K562 (cell line): ENCODE measurements at regions not wholly inside any gene's neighbourhood (a gene's known extent, or its start where the extent isn't known, plus 50 kb on each side); places are given as distances from the start of the nearest gene placed in this dataset.

Experiments used
- ATAC-seq: fragments of 200-7000 bp; cut with Tn5 transposase; 3 replicates; pipeline ENCODE4 v1.9.1; 2020; ENCODE audit warnings: moderate library complexity
- BruUV-seq: library from RNA; stranded (reverse); fragments of 400-500 nt; replicated peaks from 2 replicates; lab custom pipeline; 2021; lab: Mats Ljungman, UMichigan
- CTCF ChIA-PET: fragments of 300-600 bp; formaldehyde crosslinking; extraction: SDS; loops from one replicate; lab custom pipeline; 2021; ENCODE audit warnings: low intra/inter-chr PET ratio; lab: Yijun Ruan, JAX
- POLR2A ChIA-PET: fragments of 300-600, 350-650 bp; sonication (Branson Sonifier 250); formaldehyde crosslinking; extraction: SDS; loops from one replicate; lab custom pipeline; 2021; ENCODE audit warnings: antibody characterized with exemption, inconsistent platforms; lab: Yijun Ruan, JAX
- DNase-seq, 4 experiments: peaks; one replicate each; pipeline versions ENCODE4 v3.0.0 to v3.0.0-alpha.2; 2011 to 2018; ENCODE audit warnings: low spot score in 3 of 4, mixed read lengths in 3 of 4; ENCODE audit errors: extremely low read depth in 1 of 4
- FAIRE-seq: peaks from 2 replicates; lab custom pipeline; 2011; peaks lifted over from hg19 to GRCh38; lab: Jason Lieb, UNC
- H2AFZ ChIP-seq: 2 replicates; pipeline ENCODE4 v1.6.0; 2011; ENCODE audit warnings: low read depth, low read length, control low read depth, inconsistent platforms
- H3K27ac ChIP-seq: fragments of 200-600 bp; 3 replicates; pipeline ENCODE4 v1.8.0; 2011; ENCODE audit warnings: low read depth, mild to moderate bottlenecking, control low read depth, inconsistent platforms, low read length, moderate library complexity, mixed read lengths; ENCODE audit errors: extremely low read depth
- H3K27me3 ChIP-seq, 2 experiments: fragments of 300-600 bp in 1 of 2; 2 replicates in 1 of 2; 3 replicates in 1 of 2; pipeline versions ENCODE4 v1.6.0 to v1.8.0; 2011; ENCODE audit warnings: inconsistent platforms in 2 of 2, low read length in 2 of 2, mild to moderate bottlenecking in 1 of 2, mixed read lengths in 1 of 2, moderate library complexity in 1 of 2; ENCODE audit not compliant: control insufficient read depth in 2 of 2, insufficient read depth in 2 of 2
- H3K36me3 ChIP-seq: fragments of 300-600 bp; 3 replicates; pipeline ENCODE4 v1.8.0; 2011; ENCODE audit warnings: mild to moderate bottlenecking, low read length, inconsistent platforms; ENCODE audit not compliant: control insufficient read depth, insufficient read depth
- H3K4me1 ChIP-seq, 2 experiments: fragments of 200-600 bp in 1 of 2; replicated peaks in 1 of 2; 2 replicates in 1 of 2; 3 replicates in 1 of 2; pipeline versions ENCODE4 v1.5.1 to v1.8.0; 2011; ENCODE audit warnings: inconsistent platforms in 2 of 2, low read length in 2 of 2, mild to moderate bottlenecking in 1 of 2, mixed read lengths in 1 of 2, moderate library complexity in 1 of 2; ENCODE audit not compliant: control insufficient read depth in 2 of 2, insufficient read depth in 2 of 2
- H3K4me2 ChIP-seq: 2 replicates; pipeline ENCODE4 v1.6.1; 2011; ENCODE audit warnings: low read length, control low read depth, inconsistent platforms, mixed read lengths; ENCODE audit not compliant: insufficient read depth
- H3K4me3 ChIP-seq: fragments of 200-600 bp; sonication (generic), shearing (Covaris generic); 2 replicates; pipeline ENCODE4 v1.5.1; 2016; ENCODE audit warnings: control low read depth, inconsistent platforms
- H3K79me2 ChIP-seq: fragments of 200-600 bp; 3 replicates; pipeline ENCODE4 v1.8.0; 2011; ENCODE audit warnings: low read length, inconsistent platforms; ENCODE audit not compliant: control insufficient read depth, insufficient read depth
- H3K9ac ChIP-seq, 2 experiments: 2 replicates each; pipeline versions ENCODE4 v1.6.0 to v1.6.1; 2011; ENCODE audit warnings: low read depth in 2 of 2, low read length in 2 of 2, control low read depth in 1 of 2, inconsistent platforms in 1 of 2, mild to moderate bottlenecking in 1 of 2, mixed read lengths in 1 of 2; ENCODE audit not compliant: insufficient read depth in 1 of 2
- H3K9me1 ChIP-seq: one replicate; pipeline ENCODE4 v1.6.0; 2011; ENCODE audit warnings: inconsistent platforms, mild to moderate bottlenecking, low read length, moderate library complexity; ENCODE audit not compliant: control insufficient read depth, insufficient read depth
- H3K9me3 ChIP-seq: replicated peaks from 2 replicates; pipeline ENCODE4 v1.5.1; 2011; ENCODE audit warnings: low read depth, low read length, inconsistent platforms; ENCODE audit not compliant: control insufficient read depth, insufficient read depth
- H4K20me1 ChIP-seq: replicated peaks from 2 replicates; pipeline ENCODE4 v1.6.1; 2011; ENCODE audit warnings: low read length, inconsistent platforms, mixed read lengths; ENCODE audit not compliant: control insufficient read depth, insufficient read depth
- ATF1 ChIP-seq, 2 experiments: fragments of 450-650 bp in 1 of 2; IDR thresholded peaks; 2 replicates each; pipeline ENCODE4 v1.6.1; 2016; ENCODE audit warnings: missing compliant biosample characterization in 1 of 2, missing genetic modification characterization in 1 of 2
- ATF3 ChIP-seq, 2 experiments: fragments of 450-650 bp in 1 of 2; sonication (generic) in 1 of 2; formaldehyde crosslinking in 1 of 2; IDR thresholded peaks in 1 of 2; conservative IDR thresholded peaks in 1 of 2; 2 replicates each; pipeline versions ENCODE4 v1.6.1 to v1.8.1; 2016 to 2023; ENCODE audit warnings: mild to moderate bottlenecking in 2 of 2, moderate library complexity in 2 of 2, inconsistent platforms in 1 of 2, missing genetic modification reagents in 1 of 2
- FOXK2 ChIP-seq, 2 experiments: fragments of 450-650 bp; IDR thresholded peaks in 1 of 2; conservative IDR thresholded peaks in 1 of 2; 2 replicates each; pipeline ENCODE4 v1.6.1; 2016; ENCODE audit warnings: low read depth in 2 of 2, mild to moderate bottlenecking in 1 of 2
- HIVEP1 ChIP-seq: fragments of 250-450 bp; sonication (Bioruptor Pico); IDR thresholded peaks from 2 replicates; pipeline ENCODE4 v1.4.0; 2020; ENCODE audit warnings: mild to moderate bottlenecking
- MIER1 ChIP-seq: fragments of 450-650 bp; IDR thresholded peaks from 2 replicates; pipeline ENCODE4 v1.6.1; 2016; ENCODE audit warnings: antibody characterized with exemption, mild to moderate bottlenecking, low read depth
- MXD1 ChIP-seq: fragments of 250-450 bp; sonication (Bioruptor Pico); IDR thresholded peaks from 2 replicates; pipeline ENCODE4 v1.8.0; 2021; ENCODE audit warnings: borderline replicate concordance, mild to moderate bottlenecking, moderate library complexity; ENCODE audit not compliant: poor library complexity, severe bottlenecking
- SAFB ChIP-seq: fragments of 200-400 bp; formaldehyde crosslinking; IDR thresholded peaks from 2 replicates; pipeline ENCODE4 v1.6.1; 2017; ENCODE audit warnings: low read depth, low read length, borderline replicate concordance
- TAF15 ChIP-seq: fragments of 200-400 bp; formaldehyde crosslinking; IDR thresholded peaks from 2 replicates; pipeline ENCODE4 v1.6.1; 2017; ENCODE audit warnings: mild to moderate bottlenecking, low read depth, low read length, moderate library complexity
- TCF7L2 ChIP-seq: fragments of 150-350 bp; IDR thresholded peaks from 2 replicates; pipeline ENCODE4 v1.6.1; 2016; ENCODE audit warnings: low read depth, mild to moderate bottlenecking, low read length, moderate library complexity
- TCFL5 ChIP-seq: fragments of 250-450 bp; sonication (Bioruptor Pico); conservative IDR thresholded peaks from 2 replicates; pipeline ENCODE4 v1.6.1; 2021; ENCODE audit warnings: mild to moderate bottlenecking, moderate library complexity, matching md5 sums
- XRCC3 ChIP-seq: fragments of 450-650 bp; IDR thresholded peaks from 2 replicates; pipeline ENCODE4 v1.6.1; 2017; ENCODE audit warnings: mild to moderate bottlenecking, moderate library complexity
- ZFPM2 ChIP-seq: fragments of 250-450 bp; sonication (Bioruptor Pico); IDR thresholded peaks from 2 replicates; pipeline ENCODE4 v1.5.1; 2022; ENCODE audit warnings: mild to moderate bottlenecking
- ZNF124 ChIP-seq: sonication (generic); formaldehyde crosslinking; IDR thresholded peaks from 2 replicates; pipeline ENCODE4 v1.8.1; 2022; ENCODE audit warnings: missing genetic modification reagents
- WGBS: fragments of 100-300 bp; shearing (Covaris generic); methylation state at CpG from one replicate; pipeline ENCODE4 v1.1.6; 2016; ENCODE audit warnings: low coverage, mixed read lengths; ENCODE audit not compliant: insufficient coverage; ENCODE audit errors: missing lambda C conversion rate; 5-methylcytosine and 5-hydroxymethylcytosine counted together
- in situ Hi-C: fragments of 300-500 bp; cut with MboI; formaldehyde crosslinking; loops from 4 replicates; pipeline ENCODE4 v1.15.0; 2018; ENCODE audit warnings: inconsistent platforms, mixed read lengths
- intact Hi-C: fragments of 100-400 bp; cut with micrococcal nuclease; formaldehyde crosslinking; loops from 2 replicates; pipeline ENCODE4 v1.14.2; 2022
- TF ChIP-seq, protein P1 (sequence below): fragments of 450-650 bp; IDR thresholded peaks from one replicate; pipeline ENCODE4 v1.6.1; 2018; ENCODE audit warnings: mild to moderate bottlenecking, moderate library complexity; ENCODE audit not compliant: partially characterized antibody
- TF ChIP-seq, protein P2 (sequence below): fragments of 250-450 bp; sonication (Bioruptor Pico); IDR thresholded peaks from 2 replicates; pipeline ENCODE4 v1.5.0; 2021; ENCODE audit warnings: mild to moderate bottlenecking, borderline replicate concordance

DNA sequence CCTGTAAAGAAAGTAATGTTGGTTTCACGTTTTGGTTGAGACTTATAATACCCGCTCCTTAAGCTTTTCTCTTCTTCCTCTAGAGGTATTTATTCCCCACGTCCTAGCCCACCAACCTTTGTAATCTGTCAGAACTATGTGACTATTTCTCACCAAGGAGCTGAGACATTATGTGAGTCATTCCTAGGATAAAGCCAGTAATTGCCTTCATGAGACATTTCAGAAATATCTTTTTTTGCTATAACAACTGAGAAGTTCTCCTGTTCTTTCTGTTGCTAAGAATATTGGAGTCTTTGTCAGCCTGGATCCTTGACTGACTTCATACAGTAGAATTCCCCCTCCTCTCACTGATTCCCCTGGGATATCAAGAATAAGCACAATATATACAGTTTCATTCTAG lies 1497.0 kb upstream of the TENM4 start (continued):
- TF ChIP-seq ATF1 (CRISPR knock-in tag; IDR thresholded peaks at IDR 0.05) (no peak), ATF1 (tag; IDR thresholded peaks at IDR 0.05) (no peak), ATF3 (IDR thresholded peaks at IDR 0.05) (no peak), ATF3 (CRISPR knock-in tag; conservative IDR thresholded peaks at IDR 0.05) (no peak), XRCC3 (no peak), TCF7L2 (no peak), ZNF124 (CRISPR knock-in tag) (no peak)
- TF ChIP-seq, protein P1, sequence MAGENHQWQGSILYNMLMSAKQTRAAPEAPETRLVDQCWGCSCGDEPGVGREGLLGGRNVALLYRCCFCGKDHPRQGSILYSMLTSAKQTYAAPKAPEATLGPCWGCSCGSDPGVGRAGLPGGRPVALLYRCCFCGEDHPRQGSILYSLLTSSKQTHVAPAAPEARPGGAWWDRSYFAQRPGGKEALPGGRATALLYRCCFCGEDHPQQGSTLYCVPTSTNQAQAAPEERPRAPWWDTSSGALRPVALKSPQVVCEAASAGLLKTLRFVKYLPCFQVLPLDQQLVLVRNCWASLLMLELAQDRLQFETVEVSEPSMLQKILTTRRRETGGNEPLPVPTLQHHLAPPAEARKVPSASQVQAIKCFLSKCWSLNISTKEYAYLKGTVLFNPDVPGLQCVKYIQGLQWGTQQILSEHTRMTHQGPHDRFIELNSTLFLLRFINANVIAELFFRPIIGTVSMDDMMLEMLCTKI = no peak

GRCh38 chr11:80930038-80930437 lies 1489.2 kb upstream of the TENM4 start:
- CTCF ChIA-PET = no interaction called here
- Histone ChIP-seq H3K4me2 (no peak overlapping the region), H2AFZ (no peak overlapping the region), H3K4me1 (no peaks in the 10 kb centered on the region), H3K9me1 (no peaks in the 10 kb centered on the region), H3K9me3 (no peaks in the 10 kb centered on the region; the same call in 1 of the 2 replicates), H3K27ac (no peak overlapping the region), H3K27me3 (no peaks in the 10 kb centered on the region), H4K20me1 (no peaks in the 10 kb centered on the region), H3K36me3 (no peaks in the 10 kb centered on the region), H3K9ac (no peak overlapping the region), H3K4me3 (no peak overlapping the region), H3K79me2 (no peaks in the 10 kb centered on the region)
- in situ Hi-C loops (no loop called here), intact Hi-C loops (no loop called here)
- no peak for FAIRE-seq
- 2% methylated on average over 4 of the region's 4 CpGs for WGBS
- no TSS peak for BruUV-seq
- no peak for DNase-seq
- POLR2A ChIA-PET = no interaction called here
- no peak for ATAC-seq
- TF ChIP-seq ZFPM2 (CRISPR knock-in tag) = no peak
- no peak for TF ChIP-seq SAFB
- TF ChIP-seq TCFL5 = no peak
- no peak for TF ChIP-seq MXD1 (CRISPR knock-in tag)
- TF ChIP-seq TAF15 = no peak
- TF ChIP-seq HIVEP1 (CRISPR knock-in tag) = no peak
- TF ChIP-seq FOXK2 (conservative IDR thresholded peaks at IDR 0.05 in 1 of 2, IDR thresholded peaks at IDR 0.05 in 1 of 2; ENCODE audit: low read depth in 2 of 2) = no peak
- no peak for TF ChIP-seq MIER1
- TF ChIP-seq, protein P2, sequence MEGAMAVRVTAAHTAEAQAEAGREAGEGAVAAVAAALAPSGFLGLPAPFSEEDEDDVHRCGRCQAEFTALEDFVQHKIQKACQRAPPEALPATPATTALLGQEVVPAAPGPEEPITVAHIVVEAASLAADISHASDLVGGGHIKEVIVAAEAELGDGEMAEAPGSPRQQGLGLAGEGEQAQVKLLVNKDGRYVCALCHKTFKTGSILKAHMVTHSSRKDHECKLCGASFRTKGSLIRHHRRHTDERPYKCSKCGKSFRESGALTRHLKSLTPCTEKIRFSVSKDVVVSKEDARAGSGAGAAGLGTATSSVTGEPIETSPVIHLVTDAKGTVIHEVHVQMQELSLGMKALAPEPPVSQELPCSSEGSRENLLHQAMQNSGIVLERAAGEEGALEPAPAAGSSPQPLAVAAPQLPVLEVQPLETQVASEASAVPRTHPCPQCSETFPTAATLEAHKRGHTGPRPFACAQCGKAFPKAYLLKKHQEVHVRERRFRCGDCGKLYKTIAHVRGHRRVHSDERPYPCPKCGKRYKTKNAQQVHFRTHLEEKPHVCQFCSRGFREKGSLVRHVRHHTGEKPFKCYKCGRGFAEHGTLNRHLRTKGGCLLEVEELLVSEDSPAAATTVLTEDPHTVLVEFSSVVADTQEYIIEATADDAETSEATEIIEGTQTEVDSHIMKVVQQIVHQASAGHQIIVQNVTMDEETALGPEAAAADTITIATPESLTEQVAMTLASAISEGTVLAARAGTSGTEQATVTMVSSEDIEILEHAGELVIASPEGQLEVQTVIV (CRISPR knock-in tag) = no peak
